AG04450 (cell line): ENCODE measurements at regions not wholly inside any gene's neighbourhood (a gene's known extent, or its start where the extent isn't known, plus 50 kb on each side); places are given as distances from the start of the nearest gene placed in this dataset.

Experiments used
- CTCF ChIA-PET: fragments of 300-600, 350-600 bp; formaldehyde crosslinking; extraction: SDS; loops from one replicate; lab custom pipeline; 2022; ENCODE audit warnings: antibody characterized with exemption, inconsistent platforms; lab: Charles Lee
- POLR2A ChIA-PET: fragments of 350-600 bp; formaldehyde crosslinking; extraction: SDS; loops from one replicate; lab custom pipeline; 2021; ENCODE audit warnings: antibody characterized with exemption, inconsistent platforms; lab: Yijun Ruan, JAX
- DNase-seq: peaks from one replicate; pipeline ENCODE4 v3.0.0-alpha.2; 2011; ENCODE audit warnings: low read depth, low spot score
- H3K27ac ChIP-seq: one replicate; pipeline ENCODE4 v1.5.1; 2012; ENCODE audit warnings: low read depth, low read length, control low read depth
- H3K27me3 ChIP-seq: one replicate; pipeline ENCODE4 v1.6.0; 2012; ENCODE audit warnings: low read length; ENCODE audit not compliant: control insufficient read depth, insufficient read depth
- H3K4me3 ChIP-seq: 2 replicates; pipeline ENCODE4 v1.5.1; 2011; ENCODE audit warnings: mild to moderate bottlenecking, low read depth, low read length, control low read depth
- H3K9me3 ChIP-seq: 2 replicates; pipeline ENCODE4 v1.5.1; 2012; ENCODE audit warnings: low read length; ENCODE audit not compliant: control insufficient read depth, insufficient read depth
- CTCF ChIP-seq: IDR thresholded peaks from 2 replicates; pipeline ENCODE4 v1.5.1; 2011; ENCODE audit warnings: low read depth, low read length, control low read depth, inconsistent platforms

GRCh38 chr6:95417856-95418255 is 159.5 kb upstream of the MANEA start:
- H3K9me3 ChIP-seq, result peaks cover 7% of the 10 kb centered on the region
- no peak overlapping the region for H3K4me3 ChIP-seq
- no peak for DNase-seq
- no peak for TF ChIP-seq CTCF
- ChIA-PET CTCF (no interaction called here), POLR2A (no interaction called here)
- H3K27me3 ChIP-seq, result no peaks in the 10 kb centered on the region
- no peak overlapping the region for H3K27ac ChIP-seq

GRCh38 chr6:95420792-95421191 is 156.5 kb upstream of the MANEA start:
- DNase-seq, result no peak
- CTCF ChIA-PET, result no interaction called here

GRCh38 chr6:95423331-95423730 is 154.0 kb upstream of the MANEA start:
- no peak for TF ChIP-seq CTCF
- no peak for DNase-seq
- Histone ChIP-seq H3K27me3 (no peaks in the 10 kb centered on the region), H3K4me3 (no peak overlapping the region), H3K9me3 (peaks cover 7% of the 10 kb centered on the region), H3K27ac (no peak overlapping the region)
- ChIA-PET POLR2A (no interaction called here), CTCF (no interaction called here)

More at GRCh38 chr6:95420792-95421191, 156.5 kb upstream of the MANEA start:
- no peak for TF ChIP-seq CTCF
- H3K27ac ChIP-seq, result no peak overlapping the region
- peaks cover 7% of the 10 kb centered on the region for H3K9me3 ChIP-seq
- POLR2A ChIA-PET, result no interaction called here
- H3K4me3 ChIP-seq, result no peak overlapping the region
- H3K27me3 ChIP-seq, result no peaks in the 10 kb centered on the region

GRCh38 chr6:95431637-95432228 is 145.6 kb upstream of the MANEA start:
- CTCF ChIA-PET, result no interaction called here
- peak; percentile 3 for DNase-seq
- no peak overlapping the region for H3K4me3 ChIP-seq
- POLR2A ChIA-PET, result no interaction called here
- H3K9me3 ChIP-seq, result no peaks in the 10 kb centered on the region
- H3K27me3 ChIP-seq, result no peaks in the 10 kb centered on the region
- TF ChIP-seq CTCF, result peak; percentile 64
- H3K27ac ChIP-seq, result no peak overlapping the region

GRCh38 chr6:95439741-95440140 is 137.6 kb upstream of the MANEA start:
- CTCF ChIA-PET, result no interaction called here

More at GRCh38 chr6:95439741-95440140, 137.6 kb upstream of the MANEA start:
- Histone ChIP-seq H3K27ac (no peak overlapping the region), H3K9me3 (no peaks in the 10 kb centered on the region), H3K27me3 (no peaks in the 10 kb centered on the region), H3K4me3 (no peak overlapping the region)
- DNase-seq, result no peak
- POLR2A ChIA-PET, result no interaction called here
- no peak for TF ChIP-seq CTCF
